ENCODE measurements at regions not wholly inside any gene's neighbourhood (a gene's known extent, or its start where the extent isn't known, plus 50 kb on each side); places are given as distances from the start of the nearest gene placed in this dataset.

DNA sequence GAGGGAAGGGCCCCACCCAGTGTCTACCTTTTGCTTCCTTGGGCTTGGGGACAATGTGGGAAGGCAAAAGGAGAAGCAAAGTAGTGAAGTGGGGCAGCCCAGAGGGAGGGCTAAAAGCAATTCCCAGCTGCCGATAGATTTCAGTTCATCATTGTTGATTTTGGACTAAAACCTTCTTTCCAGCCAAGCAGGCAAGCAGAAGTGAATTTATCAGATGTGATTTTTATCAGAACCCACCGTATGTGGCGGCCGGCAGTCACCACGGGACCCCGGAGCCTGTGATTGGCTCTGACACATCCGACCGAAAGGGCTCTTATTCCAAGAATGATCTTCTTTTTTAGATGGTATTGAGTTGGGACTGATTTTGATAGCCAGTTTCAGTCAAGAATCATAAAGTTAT, 559.9 kb downstream of the PSAT1 start:
- Histone ChIP-seq H3K27ac (ENCODE audit: low read depth, low read length) (no peak overlapping the region), H3K23ac (ENCODE audit: insufficient read length) (no peak overlapping the region), H2BK12ac (ENCODE audit: low read depth, low read length) (no peak overlapping the region), H3K4me1 (replicated peaks in 1 of 4; ENCODE audit: control insufficient read depth in 3 of 4, insufficient read depth in 4 of 4, low read length in 3 of 4) (no peaks in the 10 kb centered on the region), H4K8ac (ENCODE audit: extremely low read depth, insufficient read depth, low read length) (no peak overlapping the region), H2BK20ac (ENCODE audit: low read length) (no peak overlapping the region), H3K4ac (replicated peaks; ENCODE audit: insufficient read length, low read depth, low read length) (no peak overlapping the region), H3K79me2 (ENCODE audit: control insufficient read depth in 1 of 2, insufficient read depth in 2 of 2, low read length in 2 of 2) (no peaks in the 10 kb centered on the region), H3K9me3 (ENCODE audit: insufficient read depth in 2 of 2, low read depth in 1 of 2, low read length in 1 of 2) (no peaks in the 10 kb centered on the region), H3K36me3 (ENCODE audit: control insufficient read depth in 2 of 4, insufficient read depth in 4 of 4, low read length in 3 of 4) (no peaks in the 10 kb centered on the region), H3K56ac (replicated peaks; ENCODE audit: insufficient read length, low read depth, low read length) (no peak overlapping the region), H3K4me2 (ENCODE audit: insufficient read depth in 1 of 2, low read depth in 2 of 2, low read length in 2 of 2) (no peak overlapping the region), H2BK5ac (ENCODE audit: low read depth, low read length) (no peak overlapping the region), H3K14ac (ENCODE audit: insufficient read length) (no peak overlapping the region), H3K79me1 (ENCODE audit: low read depth, low read length) (no peaks in the 10 kb centered on the region), H3K9ac (replicated peaks in 1 of 4; ENCODE audit: extremely low read depth in 1 of 4, low read depth in 3 of 4, low read length in 3 of 4) (no peak overlapping the region), H4K91ac (replicated peaks; ENCODE audit: insufficient read length, low read length) (no peak overlapping the region), H2BK120ac (replicated peaks; ENCODE audit: low read depth, low read length) (no peak overlapping the region), H2AFZ (ENCODE audit: low read length) (no peak overlapping the region), H3K18ac (ENCODE audit: extremely low read depth, low read length) (no peak overlapping the region), H2AK5ac (ENCODE audit: low read depth, low read length) (no peak overlapping the region), H3K27me3 (replicated peaks in 1 of 4; ENCODE audit: control insufficient read depth in 3 of 4, extremely low read depth in 1 of 4, insufficient read depth in 3 of 4, low read length in 3 of 4) (no peaks in the 10 kb centered on the region), H4K5ac (ENCODE audit: insufficient read length, low read depth, low read length) (no peak overlapping the region), H3K4me3 (ENCODE audit: extremely low read depth in 1 of 4, insufficient read depth in 2 of 4, low read depth in 3 of 4, low read length in 4 of 4) (no peak overlapping the region), H4K20me1 (replicated peaks in 1 of 2; ENCODE audit: control insufficient read depth in 1 of 2, insufficient read depth in 2 of 2, low read length in 2 of 2) (no peaks in the 10 kb centered on the region), H2BK15ac (ENCODE audit: low read length) (no peak overlapping the region), H3K23me2 (ENCODE audit: low read depth, low read length) (no peaks in the 10 kb centered on the region)
- DNase-seq (ENCODE audit: low read depth in 1 of 2, low spot score in 2 of 2), result no peak
- no peak for FAIRE-seq
- POLR2A ChIA-PET (ENCODE audit: partially characterized antibody), result no interaction called here
- no peak for TF ChIP-seq JUN (IDR thresholded peaks at IDR 0.05; ENCODE audit: low read depth, low read length)
- no peak for TF ChIP-seq RBBP5 (IDR thresholded peaks at IDR 0.05; ENCODE audit: borderline replicate concordance, low read depth, low read length)
- no peak for TF ChIP-seq TEAD4 (IDR thresholded peaks at IDR 0.05; ENCODE audit: low read depth, low read length)
- 93% methylated on average over 8 of the region's 8 CpGs; no CpG with 5 or more reads in 1 of the 2 experiments for WGBS, 2 experiments (ENCODE audit: extremely low coverage in 1 of 2, insufficient coverage in 1 of 2, insufficient read length in 1 of 2, insufficient replicate concordance in 2 of 2, low coverage in 1 of 2, low lambda C conversion rate in 2 of 2, missing lambda C conversion rate in 1 of 2)
- CTCF ChIA-PET (ENCODE audit: partially characterized antibody), result interaction anchor here (1.0 to 2.1 kb wide), 2 partner anchors 12 to 272 kb away, joined by 3 to 4 read pairs; no protein-coding TSS in a partner anchor
